Panc1 (cell line): ENCODE measurements at regions not wholly inside any gene's neighbourhood (a gene's known extent, or its start where the extent isn't known, plus 50 kb on each side); places are given as distances from the start of the nearest gene placed in this dataset.

Experiments used
- ATAC-seq: fragments of 200-7000 bp; cut with Tn5 transposase; 2 replicates; pipeline ENCODE4 v1.9.1; 2020; ENCODE audit warnings: mild to moderate bottlenecking, moderate library complexity
- BruUV-seq: library from RNA; stranded (reverse); fragments of 400-500 nt; replicated peaks from 2 replicates; lab custom pipeline; 2021; lab: Mats Ljungman, UMichigan
- CTCF ChIA-PET: fragments of 300-600 bp; sonication (Branson Sonifier 250); formaldehyde crosslinking; loops from one replicate; lab custom pipeline; 2022; ENCODE audit warnings: antibody characterized with exemption; lab: Charles Lee
- POLR2A ChIA-PET: fragments of 300-600 bp; sonication (Branson Sonifier 250); formaldehyde crosslinking; loops from one replicate; lab custom pipeline; 2022; ENCODE audit warnings: antibody characterized with exemption; lab: Charles Lee
- DNase-seq: peaks from one replicate; pipeline ENCODE4 v3.0.0-alpha.2; 2010; ENCODE audit warnings: low read depth, low spot score
- H3K27ac ChIP-seq: 2 replicates; pipeline ENCODE4 v1.5.1; 2011; ENCODE audit warnings: mild to moderate bottlenecking, low read length, inconsistent platforms
- H3K27me3 ChIP-seq: fragments of 200-500 bp; sonication (Bioruptor generic); 2 replicates; pipeline ENCODE4 v1.6.0; 2014; ENCODE audit warnings: low read length, inconsistent platforms; ENCODE audit not compliant: control insufficient read depth, insufficient read depth
- H3K36me3 ChIP-seq: fragments of 200-500 bp; sonication (Bioruptor generic); 2 replicates; pipeline ENCODE4 v1.5.1; 2014; ENCODE audit warnings: inconsistent platforms, mild to moderate bottlenecking, low read length, moderate library complexity; ENCODE audit not compliant: control insufficient read depth, insufficient read depth
- H3K4me1 ChIP-seq: 2 replicates; pipeline ENCODE4 v1.5.1; 2011; ENCODE audit warnings: inconsistent platforms, mild to moderate bottlenecking, low read length, moderate library complexity; ENCODE audit not compliant: control insufficient read depth, insufficient read depth
- H3K4me3 ChIP-seq, 2 experiments: 2 replicates each; pipeline ENCODE4 v1.5.1; 2011 to 2012; ENCODE audit warnings: low read depth in 2 of 2, low read length in 2 of 2, mild to moderate bottlenecking in 2 of 2, inconsistent platforms in 1 of 2, moderate library complexity in 1 of 2
- H3K9me3 ChIP-seq: fragments of 200-500 bp; sonication (Bioruptor generic); 2 replicates; pipeline ENCODE4 v1.5.1; 2014; ENCODE audit warnings: low read depth, mild to moderate bottlenecking, inconsistent platforms, low read length, moderate library complexity; ENCODE audit not compliant: control insufficient read depth, insufficient read depth
- CTCF ChIP-seq: fragments of 450-650 bp; IDR thresholded peaks from 2 replicates; pipeline ENCODE4 v1.5.1; 2017; ENCODE audit warnings: mild to moderate bottlenecking
- POLR2AphosphoS5 ChIP-seq: IDR thresholded peaks from 2 replicates; pipeline ENCODE4 v1.6.1; 2012; ENCODE audit warnings: mild to moderate bottlenecking, low read depth, low read length, moderate library complexity
- SIN3A ChIP-seq: IDR thresholded peaks from 2 replicates; pipeline ENCODE4 v1.6.1; 2012; ENCODE audit warnings: low read depth, mild to moderate bottlenecking, low read length, moderate library complexity, borderline replicate concordance; ENCODE audit not compliant: insufficient read depth
- TCF7L2 ChIP-seq: IDR thresholded peaks from 2 replicates; pipeline ENCODE4 v1.6.1; 2011; ENCODE audit warnings: mild to moderate bottlenecking, low read depth, low read length, inconsistent platforms
- in situ Hi-C: cut with HindIII; loops from 2 replicates; pipeline ENCODE4 v1.10.0; 2016; ENCODE audit warnings: low sequenced_read_pairs, low pct_unique_long_range_greater_than_20kb
- intact Hi-C: fragments of 100-400 bp; cut with micrococcal nuclease; formaldehyde crosslinking; loops from one replicate; pipeline ENCODE4 v1.10.0; 2022; ENCODE audit not compliant: unreplicated experiment
- TF ChIP-seq, protein P1 (sequence below), 2 experiments: IDR thresholded peaks; 2 replicates each; pipeline ENCODE4 v1.6.1; 2011 to 2012; ENCODE audit warnings: low read depth in 2 of 2, control low read depth in 1 of 2, low read length in 1 of 2, mild to moderate bottlenecking in 1 of 2, moderate library complexity in 1 of 2; ENCODE audit not compliant: insufficient read depth in 1 of 2

DNA sequence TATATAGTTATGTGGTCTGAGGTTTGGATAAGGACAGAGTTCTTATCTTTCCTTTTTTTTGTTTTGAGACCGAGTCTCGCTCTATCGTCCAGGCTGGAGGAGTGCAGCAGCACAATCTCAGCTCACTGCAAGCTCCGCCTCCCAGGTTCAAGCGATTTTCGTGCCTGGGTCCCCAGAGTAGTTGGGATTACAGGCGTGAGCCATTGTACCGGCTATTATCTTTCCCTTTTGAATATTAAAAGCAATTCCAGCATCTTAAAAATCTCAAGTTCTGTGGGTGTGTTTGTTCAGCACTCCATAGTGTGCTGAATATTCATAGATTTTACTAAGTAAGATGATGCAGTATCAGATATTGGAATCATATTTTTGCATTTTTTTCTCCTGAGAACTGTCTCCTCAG lies 404.4 kb upstream of the RGS6 start:
- intact Hi-C loops (no loop called here), in situ Hi-C loops (no loop called here)
- no TSS peak for BruUV-seq
- no peaks in the 10 kb centered on the region; the same call in 1 of the 2 replicates for H3K36me3 ChIP-seq
- no peak for DNase-seq
- TF ChIP-seq CTCF (no peak), TCF7L2 (no peak), POLR2AphosphoS5 (no peak), SIN3A (no peak)
- TF ChIP-seq, protein P1, sequence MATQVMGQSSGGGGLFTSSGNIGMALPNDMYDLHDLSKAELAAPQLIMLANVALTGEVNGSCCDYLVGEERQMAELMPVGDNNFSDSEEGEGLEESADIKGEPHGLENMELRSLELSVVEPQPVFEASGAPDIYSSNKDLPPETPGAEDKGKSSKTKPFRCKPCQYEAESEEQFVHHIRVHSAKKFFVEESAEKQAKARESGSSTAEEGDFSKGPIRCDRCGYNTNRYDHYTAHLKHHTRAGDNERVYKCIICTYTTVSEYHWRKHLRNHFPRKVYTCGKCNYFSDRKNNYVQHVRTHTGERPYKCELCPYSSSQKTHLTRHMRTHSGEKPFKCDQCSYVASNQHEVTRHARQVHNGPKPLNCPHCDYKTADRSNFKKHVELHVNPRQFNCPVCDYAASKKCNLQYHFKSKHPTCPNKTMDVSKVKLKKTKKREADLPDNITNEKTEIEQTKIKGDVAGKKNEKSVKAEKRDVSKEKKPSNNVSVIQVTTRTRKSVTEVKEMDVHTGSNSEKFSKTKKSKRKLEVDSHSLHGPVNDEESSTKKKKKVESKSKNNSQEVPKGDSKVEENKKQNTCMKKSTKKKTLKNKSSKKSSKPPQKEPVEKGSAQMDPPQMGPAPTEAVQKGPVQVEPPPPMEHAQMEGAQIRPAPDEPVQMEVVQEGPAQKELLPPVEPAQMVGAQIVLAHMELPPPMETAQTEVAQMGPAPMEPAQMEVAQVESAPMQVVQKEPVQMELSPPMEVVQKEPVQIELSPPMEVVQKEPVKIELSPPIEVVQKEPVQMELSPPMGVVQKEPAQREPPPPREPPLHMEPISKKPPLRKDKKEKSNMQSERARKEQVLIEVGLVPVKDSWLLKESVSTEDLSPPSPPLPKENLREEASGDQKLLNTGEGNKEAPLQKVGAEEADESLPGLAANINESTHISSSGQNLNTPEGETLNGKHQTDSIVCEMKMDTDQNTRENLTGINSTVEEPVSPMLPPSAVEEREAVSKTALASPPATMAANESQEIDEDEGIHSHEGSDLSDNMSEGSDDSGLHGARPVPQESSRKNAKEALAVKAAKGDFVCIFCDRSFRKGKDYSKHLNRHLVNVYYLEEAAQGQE (IDR thresholded peaks at IDR 0.05; ENCODE audit: insufficient read depth in 1 of 2, low read depth in 2 of 2, low read length in 1 of 2): no peak
- ChIA-PET CTCF (no interaction called here), POLR2A (no interaction called here)
- H3K9me3 ChIP-seq: no peaks in the 10 kb centered on the region
- H3K27me3 ChIP-seq: no peaks in the 10 kb centered on the region
- H3K4me1 ChIP-seq: no peaks in the 10 kb centered on the region
- no peak overlapping the region for H3K27ac ChIP-seq
- H3K4me3 ChIP-seq: no peak overlapping the region
- no peak for ATAC-seq

GRCh38 chr14:71529848-71530247 lies 402.4 kb upstream of the RGS6 start:
- ChIA-PET CTCF (no interaction called here), POLR2A (interaction anchor here (0.6 kb wide), 1 partner anchor 33 kb away, joined by 3 read pairs; no protein-coding TSS in a partner anchor)
- BruUV-seq: no TSS peak
- no peak overlapping the region for H3K4me3 ChIP-seq
- no peaks in the 10 kb centered on the region for H3K4me1 ChIP-seq
- DNase-seq: no peak
- H3K9me3 ChIP-seq: no peaks in the 10 kb centered on the region
- TF ChIP-seq TCF7L2 (no peak), CTCF (no peak), POLR2AphosphoS5 (no peak), SIN3A (no peak)
- TF ChIP-seq, protein P1 (IDR thresholded peaks at IDR 0.05; ENCODE audit: insufficient read depth in 1 of 2, low read depth in 2 of 2, low read length in 1 of 2): no peak
- in situ Hi-C loops (no loop called here), intact Hi-C loops (no loop called here)
- ATAC-seq: no peak
- H3K27me3 ChIP-seq: no peaks in the 10 kb centered on the region
- no peaks in the 10 kb centered on the region; the same call in 1 of the 2 replicates for H3K36me3 ChIP-seq
- H3K27ac ChIP-seq: no peak overlapping the region
